ENCODE measurements at regions not wholly inside any gene's neighbourhood (a gene's known extent, or its start where the extent isn't known, plus 50 kb on each side); places are given as distances from the start of the nearest gene placed in this dataset.

- no peak for TF ChIP-seq SIN3A (IDR thresholded peaks at IDR 0.05; ENCODE audit: low read depth)
Observed at GRCh38 chr10:121307411-121307980, 290.7 kb downstream of the FGFR2 start (continued).

- POLR2A ChIA-PET: no interaction called here
Observed at GRCh38 chr10:121308020-121308419, 290.2 kb downstream of the FGFR2 start.

More at GRCh38 chr10:121308020-121308419, 290.2 kb downstream of the FGFR2 start:
- no peak for DNase-seq (ENCODE audit: low read depth, low spot score)
- ATAC-seq: no peak
- Histone ChIP-seq H3K79me2 (ENCODE audit: insufficient read depth, low read length) (no peaks in the 10 kb centered on the region), H3K27ac (ENCODE audit: low read depth, low read length) (no peak overlapping the region), H3K4me1 (ENCODE audit: control insufficient read depth in 1 of 2, insufficient read depth in 2 of 2, low read length in 2 of 2) (0 out of 4 replicates have a peak, but pooled peaks cover 0 to 5% of the 10 kb centered on the region in 2 experiments), H3K36me3 (ENCODE audit: control insufficient read depth in 1 of 2, insufficient read depth in 2 of 2, low read length in 2 of 2) (no peaks in the 10 kb centered on the region), H3K9me2 (ENCODE audit: insufficient read depth) (no peaks in the 10 kb centered on the region), H3K4me3 (replicated peaks in 1 of 2; ENCODE audit: low read depth in 1 of 2, low read length in 2 of 2) (no peak overlapping the region), H3K4me2 (ENCODE audit: low read length) (no peak overlapping the region), H3K9me3 (ENCODE audit: control insufficient read depth in 1 of 2, insufficient read depth in 1 of 2, low read depth in 1 of 2, low read length in 2 of 2) (no peaks in the 10 kb centered on the region), H3K9ac (ENCODE audit: low read length) (no peak overlapping the region), H2AFZ (ENCODE audit: low read depth, low read length, poor library complexity, severe bottlenecking) (no peak overlapping the region), H3K27me3 (ENCODE audit: insufficient read depth, low read length) (0 out of 2 replicates have a peak, but pooled peaks cover under 1% of the 10 kb centered on the region), H4K20me1 (ENCODE audit: insufficient read depth) (no peaks in the 10 kb centered on the region)
- intact Hi-C loops (cut with micrococcal nuclease): no loop called here
- CTCF ChIA-PET: no interaction called here
- RAD21 ChIA-PET (ENCODE audit: low non-redundant PET in 1 of 2, low total read pairs in 2 of 2, uncharacterized antibody in 2 of 2, unreplicated experiment in 2 of 2): no interaction called here
- BruUV-seq (replicated peaks): no TSS peak
- no peak for TF ChIP-seq ZBTB33 (IDR thresholded peaks at IDR 0.05; ENCODE audit: extremely low read depth, insufficient replicate concordance, low read length)
- no peak for TF ChIP-seq CBX3 (IDR thresholded peaks at IDR 0.05; ENCODE audit: low read depth)
- no peak for TF ChIP-seq YY1 (IDR thresholded peaks at IDR 0.05; ENCODE audit: extremely low read depth, insufficient replicate concordance, low read depth, low read length)
- no peak for TF ChIP-seq REST (IDR thresholded peaks at IDR 0.05; ENCODE audit: low read depth)
- no peak for TF ChIP-seq CEBPB (IDR thresholded peaks at IDR 0.05; ENCODE audit: low read depth)
- TF ChIP-seq JUND (IDR thresholded peaks at IDR 0.05): no peak
- no peak for TF ChIP-seq TCF7L2 (IDR thresholded peaks at IDR 0.05; ENCODE audit: borderline replicate concordance, extremely low read depth, insufficient read depth, insufficient read length)
- TF ChIP-seq ELF1 (IDR thresholded peaks at IDR 0.05; ENCODE audit: borderline replicate concordance, low read depth): no peak
- TF ChIP-seq RAD21 (IDR thresholded peaks at IDR 0.05; ENCODE audit: low read depth): no peak
- no peak for TF ChIP-seq ATF3 (IDR thresholded peaks at IDR 0.05)
- no peak for TF ChIP-seq SP1 (IDR thresholded peaks at IDR 0.05; ENCODE audit: low read depth)
- TF ChIP-seq ZFX (IDR thresholded peaks at IDR 0.05): no peak
- no peak for TF ChIP-seq SRF (IDR thresholded peaks at IDR 0.05; ENCODE audit: low read depth)
